ENCODE measurements at regions not wholly inside any gene's neighbourhood (a gene's known extent, or its start where the extent isn't known, plus 50 kb on each side); places are given as distances from the start of the nearest gene placed in this dataset.

- POLR2A ChIA-PET: interaction anchor here (0.6 kb wide), 1 partner anchor 899 kb away, joined by 3 read pairs; no protein-coding TSS in a partner anchor
- CTCF ChIA-PET: no interaction called here
Observed at GRCh38 chr6:53974941-53975340, 136.3 kb upstream of the MLIP start.

- POLR2A ChIA-PET: no interaction called here
- CTCF ChIA-PET: interaction anchor here (0.6 kb wide), 1 partner anchor 205 kb away, joined by 3 read pairs; no protein-coding TSS in a partner anchor
Observed at GRCh38 chr6:53975941-53976615, 135.2 kb upstream of the MLIP start.

- CTCF ChIA-PET: interaction anchor here (0.7 kb wide), 1 partner anchor 1998 kb away, joined by 3 read pairs; no protein-coding TSS in a partner anchor
Observed at GRCh38 chr6:53977551-53977950, 133.7 kb upstream of the MLIP start.

GRCh38 chr6:53979468-53980067 is 131.7 kb upstream of the MLIP start:
- ChIA-PET CTCF (no interaction called here), POLR2A (no interaction called here)

More at GRCh38 chr6:53977551-53977950, 133.7 kb upstream of the MLIP start:
- POLR2A ChIA-PET: no interaction called here

- CTCF ChIA-PET: no interaction called here
- POLR2A ChIA-PET: interaction anchor here (0.7 kb wide), 1 partner anchor 88 kb away, joined by 3 read pairs; no protein-coding TSS in a partner anchor
Observed at GRCh38 chr6:53982366-53983050, 128.7 kb upstream of the MLIP start.

- CTCF ChIA-PET: no interaction called here
- POLR2A ChIA-PET: no interaction called here
Observed at GRCh38 chr6:53983301-53983700, 127.9 kb upstream of the MLIP start.

GRCh38 chr6:53984163-53984562 is 127.1 kb upstream of the MLIP start:
- POLR2A ChIA-PET: no interaction called here
- CTCF ChIA-PET: no interaction called here

- ChIA-PET CTCF (no interaction called here), POLR2A (no interaction called here)
Observed at GRCh38 chr6:53984581-53984980, 126.7 kb upstream of the MLIP start.

GRCh38 chr6:53985366-53985765 is 125.9 kb upstream of the MLIP start:
- ChIA-PET CTCF (no interaction called here), POLR2A (no interaction called here)

- CTCF ChIA-PET: no interaction called here
- POLR2A ChIA-PET: no interaction called here
Observed at GRCh38 chr6:53986165-53986720, 125.0 kb upstream of the MLIP start.

GRCh38 chr6:53986721-53987521 is 124.3 kb upstream of the MLIP start:
- ChIA-PET CTCF (no interaction called here), POLR2A (no interaction called here)

GRCh38 chr6:53987522-53987888 is 123.7 kb upstream of the MLIP start:
- CTCF ChIA-PET: no interaction called here
- POLR2A ChIA-PET: no interaction called here

- CTCF ChIA-PET: no interaction called here
- POLR2A ChIA-PET: no interaction called here
Observed at GRCh38 chr6:53989504-53989903, 121.7 kb upstream of the MLIP start.

- POLR2A ChIA-PET: no interaction called here
- CTCF ChIA-PET: no interaction called here
Observed at GRCh38 chr6:53992522-53992921, 118.7 kb upstream of the MLIP start.

- ChIA-PET POLR2A (no interaction called here), CTCF (no interaction called here)
Observed at GRCh38 chr6:53994201-53994600, 117.0 kb upstream of the MLIP start.

- CTCF ChIA-PET: no interaction called here
Observed at GRCh38 chr6:53995935-53996334, 115.3 kb upstream of the MLIP start.

GRCh38 chr6:53998303-53998702 is 112.9 kb upstream of the MLIP start:
- ChIA-PET POLR2A (no interaction called here), CTCF (no interaction called here)

More at GRCh38 chr6:53995935-53996334, 115.3 kb upstream of the MLIP start:
- POLR2A ChIA-PET: no interaction called here

GRCh38 chr6:53999088-53999755 is 112.0 kb upstream of the MLIP start:
- ChIA-PET CTCF (no interaction called here), POLR2A (no interaction called here)

- ChIA-PET CTCF (no interaction called here), POLR2A (no interaction called here)
Observed at GRCh38 chr6:54002116-54002515, 109.1 kb upstream of the MLIP start.

- ChIA-PET POLR2A (no interaction called here), CTCF (no interaction called here)
Observed at GRCh38 chr6:54003316-54003715, 107.9 kb upstream of the MLIP start.
